Tibial nerve (tissue), 4 donors: ENCODE measurements at regions not wholly inside any gene's neighbourhood (a gene's known extent, or its start where the extent isn't known, plus 50 kb on each side); places are given as distances from the start of the nearest gene placed in this dataset.

Experiments used
- DNase-seq, 2 donors: peaks; one replicate each; pipeline ENCODE4 v3.0.0-alpha.2; 2019; ENCODE audit warnings: low spot score in 2 of 2
- H3K27ac ChIP-seq, 4 donors: fragments of 200-600 bp; sonication (generic) in 3 of 4; one replicate each; pipeline ENCODE4 v1.5.1; 2017 to 2019; ENCODE audit warnings: mild to moderate bottlenecking in 1 of 4
- H3K27me3 ChIP-seq, 2 donors: fragments of 200-600 bp; sonication (generic) in 1 of 2; one replicate each; pipeline versions ENCODE4 v1.5.1 to v1.6.0; 2017 to 2019
- H3K36me3 ChIP-seq, 3 donors: fragments of 200-600 bp; sonication (generic); one replicate each; pipeline ENCODE4 v1.5.1; 2018 to 2019
- H3K4me1 ChIP-seq, 4 donors: fragments of 200-600 bp; sonication (generic) in 3 of 4; one replicate each; pipeline ENCODE4 v1.5.1; 2017 to 2019
- H3K4me3 ChIP-seq, 4 donors: fragments of 200-600 bp; sonication (generic) in 3 of 4; one replicate each; pipeline ENCODE4 v1.5.1; 2017 to 2019; ENCODE audit warnings: mild to moderate bottlenecking in 1 of 4, moderate library complexity in 1 of 4
- H3K9me3 ChIP-seq, 4 donors: fragments of 200-600 bp; sonication (generic) in 3 of 4; one replicate each; pipeline ENCODE4 v1.5.1; 2017 to 2019
- CTCF ChIP-seq, 5 experiments: fragments of 200-600 bp in 3 of 5; fragments of 450-650 bp in 2 of 5; sonication (generic) in 3 of 5; IDR thresholded peaks; one replicate each; pipeline ENCODE4 v1.5.1; 2016 to 2019; ENCODE audit warnings: antibody characterized with exemption in 5 of 5, mild to moderate bottlenecking in 3 of 5, moderate library complexity in 2 of 5
- EP300 ChIP-seq, 2 donors: sonication (generic); formaldehyde crosslinking; IDR thresholded peaks; one replicate each; pipeline ENCODE4 v1.6.1; 2017; ENCODE audit warnings: antibody characterized with exemption in 2 of 2, mild to moderate bottlenecking in 1 of 2
- POLR2A ChIP-seq, 2 donors: fragments of 450-650 bp; IDR thresholded peaks; one replicate each; pipeline ENCODE4 v1.6.1; 2017; ENCODE audit warnings: antibody characterized with exemption in 2 of 2, mild to moderate bottlenecking in 2 of 2, moderate library complexity in 2 of 2
- WGBS, 2 donors: methylation state at CpG; one replicate each; pipeline ENCODE4 v1.1.5; 2018; 5-methylcytosine and 5-hydroxymethylcytosine counted together

GRCh38 chr5:99644822-99645221 is 716.0 kb upstream of the CHD1 start:
- H3K4me3 ChIP-seq = no peak overlapping the region
- H3K27me3 ChIP-seq = no peaks in the 10 kb centered on the region
- no peak for TF ChIP-seq POLR2A (IDR thresholded peaks at IDR 0.05)
- no peak for TF ChIP-seq EP300 (IDR thresholded peaks at IDR 0.05)
- no peak for TF ChIP-seq CTCF (IDR thresholded peaks at IDR 0.05)
- no peak overlapping the region for H3K27ac ChIP-seq
- no peaks in the 10 kb centered on the region for H3K36me3 ChIP-seq
- WGBS, 2 donors = 79 to 89% methylated on average over 1 of the region's 1 CpG
- no peaks in the 10 kb centered on the region for H3K9me3 ChIP-seq
- H3K4me1 ChIP-seq = no peaks in the 10 kb centered on the region
- DNase-seq = no peak

GRCh38 chr5:99640646-99641045 is 711.8 kb upstream of the CHD1 start:
- Histone ChIP-seq H3K27ac (no peak overlapping the region), H3K27me3 (no peaks in the 10 kb centered on the region), H3K4me3 (no peak overlapping the region), H3K4me1 (no peaks in the 10 kb centered on the region), H3K36me3 (no peaks in the 10 kb centered on the region), H3K9me3 (no peaks in the 10 kb centered on the region)
- DNase-seq = no peak
- TF ChIP-seq POLR2A (IDR thresholded peaks at IDR 0.05) (no peak), CTCF (IDR thresholded peaks at IDR 0.05) (no peak), EP300 (IDR thresholded peaks at IDR 0.05) (no peak)
- WGBS, 2 donors = 77 to 88% methylated on average over 2 of the region's 2 CpGs

- no peak for DNase-seq
- H3K9me3 ChIP-seq = no peaks in the 10 kb centered on the region
- no peak overlapping the region for H3K4me3 ChIP-seq
- no peaks in the 10 kb centered on the region for H3K27me3 ChIP-seq
- no peak for TF ChIP-seq CTCF (IDR thresholded peaks at IDR 0.05)
- TF ChIP-seq EP300 (IDR thresholded peaks at IDR 0.05) = no peak
- TF ChIP-seq POLR2A (IDR thresholded peaks at IDR 0.05) = no peak
- H3K4me1 ChIP-seq = no peaks in the 10 kb centered on the region
- H3K36me3 ChIP-seq = no peaks in the 10 kb centered on the region
- H3K27ac ChIP-seq = no peak overlapping the region
Measured at GRCh38 chr5:99639905-99640304, 711.1 kb upstream of the CHD1 start.

- DNase-seq = no peak
- no peaks in the 10 kb centered on the region for H3K4me1 ChIP-seq
- no peak overlapping the region for H3K27ac ChIP-seq
- H3K9me3 ChIP-seq = no peaks in the 10 kb centered on the region
- TF ChIP-seq EP300 (IDR thresholded peaks at IDR 0.05) (no peak), POLR2A (IDR thresholded peaks at IDR 0.05) (no peak), CTCF (IDR thresholded peaks at IDR 0.05) (no peak)
- no peaks in the 10 kb centered on the region for H3K36me3 ChIP-seq
- H3K4me3 ChIP-seq = no peak overlapping the region
- WGBS, 2 donors = 70 to 76% methylated on average over 2 of the region's 2 CpGs
- H3K27me3 ChIP-seq = no peaks in the 10 kb centered on the region
Measured at GRCh38 chr5:99636663-99637062, 707.9 kb upstream of the CHD1 start.

- Histone ChIP-seq H3K4me1 (no peaks in the 10 kb centered on the region), H3K9me3 (no peaks in the 10 kb centered on the region), H3K4me3 (no peak overlapping the region), H3K27ac (no peak overlapping the region), H3K36me3 (no peaks in the 10 kb centered on the region), H3K27me3 (no peaks in the 10 kb centered on the region)
- no peak for DNase-seq
- TF ChIP-seq POLR2A (IDR thresholded peaks at IDR 0.05) = no peak
- no peak for TF ChIP-seq CTCF (IDR thresholded peaks at IDR 0.05)
- TF ChIP-seq EP300 (IDR thresholded peaks at IDR 0.05) = no peak
- WGBS, 2 donors = 61 to 64% methylated on average over 11 to 12 of the region's 12 CpGs
Measured at GRCh38 chr5:99621772-99622681, 693.2 kb upstream of the CHD1 start.
